Stimulated activated CD4-positive, alpha-beta T cell treated with anti-CD3 and anti-CD28 coated beads, Interleukin-12 subunit alpha, Interleukin-12 subunit beta, amount 100 ng/mL, for 24 hours (primary cell): ENCODE measurements at regions not wholly inside any gene's neighbourhood (a gene's known extent, or its start where the extent isn't known, plus 50 kb on each side); places are given as distances from the start of the nearest gene placed in this dataset.

ENCODE experiments used
- DNase-seq, 2 experiments: peaks; one replicate each; pipeline ENCODE4 v3.0.0-alpha.2; 2020; ENCODE audit warnings: low read depth in 2 of 2

GRCh38 chr12:91922674-91923073 lies 223.0 kb downstream of the BTG1 start:
- DNase-seq, result no peak

- no peak for DNase-seq
Measured at GRCh38 chr12:91922139-91922538, 223.5 kb downstream of the BTG1 start.

GRCh38 chr12:91921555-91921954 lies 224.1 kb downstream of the BTG1 start:
- no peak for DNase-seq

- DNase-seq, result no peak
Measured at GRCh38 chr12:91920741-91921140, 224.9 kb downstream of the BTG1 start.

- no peak for DNase-seq
Measured at GRCh38 chr12:91920276-91920675, 225.4 kb downstream of the BTG1 start.

GRCh38 chr12:91918431-91918830 lies 227.2 kb downstream of the BTG1 start:
- no peak for DNase-seq

GRCh38 chr12:91914701-91915100 lies 230.9 kb downstream of the BTG1 start:
- no peak for DNase-seq

GRCh38 chr12:91913651-91914050 lies 232.0 kb downstream of the BTG1 start:
- DNase-seq, result no peak

- no peak for DNase-seq
Measured at GRCh38 chr12:91913124-91913523, 232.5 kb downstream of the BTG1 start.

GRCh38 chr12:91912178-91912577 lies 233.5 kb downstream of the BTG1 start:
- no peak for DNase-seq

GRCh38 chr12:91910871-91911388 lies 234.7 kb downstream of the BTG1 start:
- DNase-seq, result no peak

- DNase-seq, result no peak
Measured at GRCh38 chr12:91902860-91903683, 242.6 kb downstream of the BTG1 start.

- no peak for DNase-seq
Measured at GRCh38 chr12:91901381-91902074, 244.1 kb downstream of the BTG1 start.

GRCh38 chr12:91900971-91901370 lies 244.7 kb downstream of the BTG1 start:
- no peak for DNase-seq

GRCh38 chr12:91899056-91899455 lies 246.6 kb downstream of the BTG1 start:
- DNase-seq, result no peak

- no peak for DNase-seq
Measured at GRCh38 chr12:91897025-91897515, 248.6 kb downstream of the BTG1 start.

- DNase-seq, result no peak
Measured at GRCh38 chr12:91896286-91897024, 249.2 kb downstream of the BTG1 start.

GRCh38 chr12:91894911-91895310 lies 250.7 kb downstream of the BTG1 start:
- DNase-seq, result no peak

- DNase-seq, result no peak
Measured at GRCh38 chr12:91893476-91893875, 252.2 kb downstream of the BTG1 start.

GRCh38 chr12:91892081-91892855 lies 253.4 kb downstream of the BTG1 start:
- no peak for DNase-seq

GRCh38 chr12:91890742-91891141 lies 254.9 kb downstream of the BTG1 start:
- no peak for DNase-seq
